T-helper 1 cell (primary cell): ENCODE measurements at regions not wholly inside any gene's neighbourhood (a gene's known extent, or its start where the extent isn't known, plus 50 kb on each side); places are given as distances from the start of the nearest gene placed in this dataset.

Source experiments
- DNase-seq, 5 donors: peaks; one replicate each; pipeline ENCODE4 v3.0.0-alpha.2; 2012 to 2020

DNA sequence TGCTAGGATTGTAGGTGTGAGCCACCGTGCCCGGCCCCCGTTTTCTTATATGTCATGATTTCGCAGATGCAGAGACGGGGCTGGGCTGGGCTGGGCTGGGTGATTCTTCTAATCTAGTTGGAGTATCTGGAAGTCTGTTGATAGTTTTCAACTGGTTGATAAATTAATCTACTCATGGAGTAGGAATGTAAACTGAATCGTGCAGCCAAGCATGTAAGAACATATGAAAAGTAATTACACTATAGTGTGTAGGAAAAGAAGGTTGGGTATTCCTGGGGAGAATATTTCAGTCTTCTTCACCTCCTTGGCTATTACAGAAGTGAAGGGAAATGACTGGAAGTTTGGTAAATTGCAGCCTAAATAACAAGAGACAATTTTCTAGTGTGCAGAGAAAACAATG, 82.6 kb upstream of the MAGI1 start:
- DNase-seq: no peak

GRCh38 chr3:66115858-66116654, 77.3 kb upstream of the MAGI1 start:
- DNase-seq: no peak

- no peak for DNase-seq
Observed at GRCh38 chr3:66113542-66113941, 74.8 kb upstream of the MAGI1 start.

DNA sequence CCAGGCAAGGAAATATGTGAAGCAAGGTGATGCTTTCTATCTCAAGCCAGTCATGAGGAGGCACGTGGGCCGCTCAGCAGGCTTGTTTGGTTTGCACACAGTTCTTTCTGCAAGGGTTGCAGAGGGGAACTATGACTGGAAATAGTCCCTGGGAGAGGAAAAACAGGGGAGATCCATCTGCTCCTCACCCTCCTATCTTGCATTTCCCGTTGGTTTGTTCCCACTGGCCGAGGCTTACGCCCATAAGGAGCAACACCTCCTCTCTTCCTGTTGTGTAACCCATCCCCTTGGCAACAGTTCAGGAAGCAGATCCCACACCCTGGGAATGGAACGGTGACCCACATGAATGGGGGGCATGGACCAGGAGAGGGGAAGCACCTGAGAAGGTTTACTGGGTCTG, 72.1 kb upstream of the MAGI1 start:
- DNase-seq: no peak

- DNase-seq: no peak
Observed at GRCh38 chr3:66107855-66108254, 69.1 kb upstream of the MAGI1 start.

DNA sequence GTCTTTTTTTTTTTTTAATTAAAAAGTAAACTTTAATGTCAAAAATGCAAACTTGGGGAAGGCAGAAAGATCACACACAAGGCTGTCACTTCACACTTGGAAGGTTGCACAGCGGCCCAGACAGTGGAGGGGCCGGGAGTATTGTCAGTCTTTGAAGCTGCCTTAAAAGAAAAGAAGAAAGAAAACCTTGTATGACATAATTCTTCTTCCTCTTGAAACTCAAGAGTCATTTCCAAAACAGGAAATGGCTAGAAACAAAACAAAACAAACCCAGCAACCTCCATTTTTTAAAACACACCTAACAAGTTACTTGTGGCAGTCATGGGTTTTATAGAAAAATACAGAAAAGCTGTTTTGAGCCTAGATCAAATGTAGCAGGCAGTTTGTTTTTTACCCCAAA, 68.1 kb upstream of the MAGI1 start:
- peak in 1 of 5 donors; percentile 36 for DNase-seq

- no peak for DNase-seq
Observed at GRCh38 chr3:66104535-66104934, 65.8 kb upstream of the MAGI1 start.

GRCh38 chr3:66103729-66104128, 65.0 kb upstream of the MAGI1 start:
- no peak for DNase-seq

DNA sequence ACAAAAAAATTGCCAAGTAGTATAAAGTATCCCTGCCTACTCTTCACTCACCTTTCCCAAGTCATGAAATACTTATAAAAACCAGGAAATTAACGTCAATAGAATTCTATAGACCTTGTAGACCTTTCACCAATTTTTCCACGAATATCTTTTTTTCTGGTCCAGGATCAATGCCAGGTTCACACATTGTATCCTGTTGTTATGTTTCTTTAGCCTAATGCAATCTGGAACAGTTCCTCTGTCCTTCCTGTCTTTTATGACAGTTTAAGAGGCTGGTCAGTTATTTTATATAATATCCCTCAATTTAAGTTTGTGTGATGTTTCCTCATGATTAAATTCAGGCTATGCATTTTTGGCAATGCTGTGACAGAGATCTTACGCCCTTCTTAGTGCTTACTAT, 63.2 kb upstream of the MAGI1 start:
- DNase-seq: no peak

DNA sequence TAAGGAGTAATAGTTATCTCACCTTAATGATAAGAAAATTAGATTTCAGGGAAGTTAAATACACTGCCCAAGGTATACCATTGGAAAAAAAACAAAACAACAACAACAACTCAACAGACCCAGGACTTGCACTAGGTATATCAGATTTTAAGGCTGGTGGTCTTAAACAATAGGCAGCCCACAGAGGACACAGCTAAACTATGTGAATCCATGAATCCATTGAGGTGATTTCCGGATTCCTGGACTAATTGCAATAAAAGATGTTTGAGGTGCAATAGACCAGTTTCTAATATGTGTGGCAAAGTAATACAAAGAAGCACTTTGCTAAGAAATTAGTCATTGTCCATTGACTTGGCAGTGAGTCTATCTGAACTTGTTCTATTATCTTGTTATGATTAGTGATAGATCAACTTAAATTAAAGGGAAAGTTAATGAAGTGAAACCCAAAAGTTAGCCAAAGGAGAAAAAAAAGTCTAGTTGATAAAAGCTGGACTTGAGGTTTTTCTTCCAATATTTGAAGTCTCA, 60.9 kb upstream of the MAGI1 start:
- DNase-seq: no peak

GRCh38 chr3:66098436-66098835, 59.7 kb upstream of the MAGI1 start:
- no peak for DNase-seq

DNA sequence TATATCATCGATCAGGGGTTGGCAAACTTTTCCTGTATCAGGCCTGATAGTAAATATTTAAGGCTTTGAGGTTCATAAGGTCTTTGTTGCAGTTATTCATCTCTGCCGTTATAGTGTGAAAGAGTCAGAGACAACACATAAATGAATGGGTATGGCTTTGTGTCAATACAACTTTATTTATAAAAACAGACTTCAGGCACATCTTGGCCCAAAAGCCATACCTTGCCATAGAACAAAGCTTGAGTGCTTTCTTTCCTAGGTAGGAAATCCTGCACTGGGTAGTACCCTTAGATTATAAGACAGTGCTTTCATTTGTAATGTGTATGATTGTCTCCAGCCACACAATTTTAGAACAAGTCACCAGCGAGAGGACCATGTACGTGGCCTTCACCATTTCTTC, 58.9 kb upstream of the MAGI1 start:
- DNase-seq: no peak

GRCh38 chr3:66095295-66096001, 56.7 kb upstream of the MAGI1 start:
- no peak for DNase-seq

- DNase-seq: no peak
Observed at GRCh38 chr3:66093981-66094380, 55.3 kb upstream of the MAGI1 start.

DNA sequence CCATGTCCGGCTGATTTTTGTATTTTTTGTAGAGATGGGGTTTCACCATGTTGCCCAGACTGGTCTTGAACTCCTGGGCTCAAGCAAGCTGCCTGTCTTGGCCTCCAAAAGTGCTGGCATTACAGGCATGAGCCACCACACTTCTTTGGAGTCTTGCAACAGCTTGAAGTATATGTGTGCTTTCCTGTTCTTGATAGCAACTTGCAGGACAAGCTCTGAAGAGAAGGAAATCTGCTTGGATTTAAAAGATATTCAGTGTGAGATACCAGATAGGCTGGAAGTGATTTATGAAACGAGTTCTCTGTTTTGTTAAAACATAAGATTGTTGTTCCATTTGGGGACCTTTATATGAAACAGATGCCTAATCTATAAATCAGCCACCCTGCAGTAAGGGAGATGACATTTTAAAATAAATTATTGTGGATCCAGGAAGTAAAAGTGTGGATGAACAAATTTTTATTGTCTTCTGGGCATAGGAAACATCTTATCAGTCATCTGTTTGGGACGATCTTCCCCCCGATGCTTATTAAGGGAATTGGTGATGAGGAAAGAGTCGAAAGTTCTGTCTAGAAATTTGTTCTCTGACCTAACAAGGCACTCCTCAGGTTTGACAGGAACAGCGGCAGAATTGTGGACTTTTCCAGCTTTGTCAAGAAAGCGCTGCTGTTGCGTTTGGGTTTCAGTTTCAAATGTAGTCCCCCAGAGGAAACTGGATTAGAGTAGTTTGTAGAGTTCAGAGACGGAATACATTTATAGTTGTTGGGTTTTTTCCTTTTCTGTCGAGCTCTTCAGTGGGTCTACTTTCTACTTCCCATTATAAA, 53.7 kb upstream of the MAGI1 start:
- no peak for DNase-seq
